ENCODE measurements at regions not wholly inside any gene's neighbourhood (a gene's known extent, or its start where the extent isn't known, plus 50 kb on each side); places are given as distances from the start of the nearest gene placed in this dataset.

DNA sequence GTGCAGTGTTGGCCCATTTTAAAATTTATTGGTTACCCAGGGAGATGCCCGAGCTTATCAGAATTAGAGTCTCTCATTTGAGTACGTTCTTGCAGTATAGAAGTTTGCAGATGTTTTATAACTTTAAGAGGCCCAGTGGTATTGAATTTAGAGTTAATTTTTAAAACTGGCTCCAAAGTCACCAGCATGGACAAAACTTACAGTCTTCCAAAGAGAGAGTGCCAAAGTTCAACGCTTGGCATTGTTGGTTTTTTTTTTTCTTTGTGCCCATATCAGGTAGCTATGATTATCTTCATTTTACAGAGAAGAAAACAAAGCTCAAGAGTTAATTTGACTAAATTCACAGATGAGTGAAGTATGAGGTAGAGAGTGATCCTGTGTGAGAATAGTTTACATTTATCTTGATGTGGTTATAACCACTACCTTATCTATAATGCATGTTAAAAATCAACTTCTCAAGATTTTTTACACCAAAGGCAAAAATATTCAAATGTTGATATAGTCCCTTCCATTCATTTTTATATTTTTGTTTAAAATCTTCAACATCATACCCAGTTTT, 273.7 kb upstream of the DMRT1 start:
- Histone ChIP-seq H3K79me2 (ENCODE audit: control insufficient read depth, insufficient read depth, low read length) (no peaks in the 10 kb centered on the region), H3K27me3 (ENCODE audit: control insufficient read depth in 2 of 2, insufficient read depth in 2 of 2, low read length in 2 of 2) (peaks cover 0 to 4% of the 10 kb centered on the region in 2 experiments), H4K20me1 (replicated peaks; ENCODE audit: control insufficient read depth, extremely low read depth, insufficient read depth, low read length) (no peaks in the 10 kb centered on the region), H3K27ac (ENCODE audit: insufficient read depth, low read depth, low read length) (no peak overlapping the region), H3K36me3 (ENCODE audit: control insufficient read depth in 2 of 2, extremely low read depth in 1 of 2, insufficient read depth in 2 of 2, low read length in 2 of 2) (no peaks in the 10 kb centered on the region), H3K4me1 (ENCODE audit: control insufficient read depth, extremely low read depth, insufficient read depth, low read length) (no peaks in the 10 kb centered on the region), H3K9me3 (replicated peaks; ENCODE audit: control insufficient read depth, insufficient read depth, low read length) (no peaks in the 10 kb centered on the region), H2AFZ (ENCODE audit: low read depth, low read length) (no peak overlapping the region), H3K4me2 (ENCODE audit: insufficient read depth, low read length) (no peak overlapping the region), H3K4me3 (replicated peaks in 1 of 3; ENCODE audit: insufficient read depth in 1 of 3, low read depth in 1 of 3, low read length in 3 of 3) (no peak overlapping the region), H3K9me1 (replicated peaks; ENCODE audit: control insufficient read depth, extremely low read depth, insufficient read depth, low read length) (no peaks in the 10 kb centered on the region), H3K9ac (replicated peaks; ENCODE audit: extremely low read depth, insufficient read depth, low read length) (no peak overlapping the region)
- no peak for TF ChIP-seq MYC (IDR thresholded peaks at IDR 0.05; ENCODE audit: low read depth, low read length)
- TF ChIP-seq, protein P1, sequence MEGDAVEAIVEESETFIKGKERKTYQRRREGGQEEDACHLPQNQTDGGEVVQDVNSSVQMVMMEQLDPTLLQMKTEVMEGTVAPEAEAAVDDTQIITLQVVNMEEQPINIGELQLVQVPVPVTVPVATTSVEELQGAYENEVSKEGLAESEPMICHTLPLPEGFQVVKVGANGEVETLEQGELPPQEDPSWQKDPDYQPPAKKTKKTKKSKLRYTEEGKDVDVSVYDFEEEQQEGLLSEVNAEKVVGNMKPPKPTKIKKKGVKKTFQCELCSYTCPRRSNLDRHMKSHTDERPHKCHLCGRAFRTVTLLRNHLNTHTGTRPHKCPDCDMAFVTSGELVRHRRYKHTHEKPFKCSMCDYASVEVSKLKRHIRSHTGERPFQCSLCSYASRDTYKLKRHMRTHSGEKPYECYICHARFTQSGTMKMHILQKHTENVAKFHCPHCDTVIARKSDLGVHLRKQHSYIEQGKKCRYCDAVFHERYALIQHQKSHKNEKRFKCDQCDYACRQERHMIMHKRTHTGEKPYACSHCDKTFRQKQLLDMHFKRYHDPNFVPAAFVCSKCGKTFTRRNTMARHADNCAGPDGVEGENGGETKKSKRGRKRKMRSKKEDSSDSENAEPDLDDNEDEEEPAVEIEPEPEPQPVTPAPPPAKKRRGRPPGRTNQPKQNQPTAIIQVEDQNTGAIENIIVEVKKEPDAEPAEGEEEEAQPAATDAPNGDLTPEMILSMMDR (IDR thresholded peaks at IDR 0.05; ENCODE audit: extremely low read depth in 1 of 2, insufficient read depth in 1 of 2, low read depth in 1 of 2, low read length in 2 of 2), result no peak
- no peak for TF ChIP-seq EZH2 (IDR thresholded peaks at IDR 0.05; ENCODE audit: borderline replicate concordance, low read depth, low read length, severe bottlenecking)
- TF ChIP-seq GATA2 (IDR thresholded peaks at IDR 0.05; ENCODE audit: insufficient read depth, insufficient read length, low read depth, low read length), result no peak
- no peak for TF ChIP-seq JUN (IDR thresholded peaks at IDR 0.05; ENCODE audit: borderline replicate concordance, insufficient read depth, insufficient read length, low read depth)
- TF ChIP-seq, protein P2, sequence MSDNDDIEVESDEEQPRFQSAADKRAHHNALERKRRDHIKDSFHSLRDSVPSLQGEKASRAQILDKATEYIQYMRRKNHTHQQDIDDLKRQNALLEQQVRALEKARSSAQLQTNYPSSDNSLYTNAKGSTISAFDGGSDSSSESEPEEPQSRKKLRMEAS (IDR thresholded peaks at IDR 0.05; ENCODE audit: insufficient read depth, insufficient read length), result no peak
- no peak for TF ChIP-seq POLR2A (IDR thresholded peaks at IDR 0.05; ENCODE audit: low read depth, low read length)
- TF ChIP-seq FOS (IDR thresholded peaks at IDR 0.05; ENCODE audit: borderline replicate concordance, insufficient read depth, low read length), result no peak
- TF ChIP-seq POLR2AphosphoS5 (IDR thresholded peaks at IDR 0.05; ENCODE audit: insufficient read depth, low read depth, low read length), result no peak
- ChIA-PET CTCF (no interaction called here), POLR2A (no interaction called here)
- DNase-seq (ENCODE audit: low read depth, low spot score), result no peak
- no peak for FAIRE-seq
- dilution Hi-C loops (cut with MboI; ENCODE audit: extremely low pct_ligation_motif_present, low sequenced_read_pairs) (no loop called here), intact Hi-C loops (cut with micrococcal nuclease) (no loop called here)
- no TSS peak for BruUV-seq (replicated peaks)

Data from endothelial cell of umbilical vein (primary cell).